GM19324 (cell line): ENCODE measurements at regions not wholly inside any gene's neighbourhood (a gene's known extent, or its start where the extent isn't known, plus 50 kb on each side); places are given as distances from the start of the nearest gene placed in this dataset.

Source experiments
- ATAC-seq: cut with Tn5 transposase; IDR thresholded peaks from one replicate; pipeline ENCODE4 v1.9.1; 2021; ENCODE audit warnings: mild to moderate bottlenecking, moderate library complexity; ENCODE audit not compliant: unreplicated experiment, low FRiP score

DNA sequence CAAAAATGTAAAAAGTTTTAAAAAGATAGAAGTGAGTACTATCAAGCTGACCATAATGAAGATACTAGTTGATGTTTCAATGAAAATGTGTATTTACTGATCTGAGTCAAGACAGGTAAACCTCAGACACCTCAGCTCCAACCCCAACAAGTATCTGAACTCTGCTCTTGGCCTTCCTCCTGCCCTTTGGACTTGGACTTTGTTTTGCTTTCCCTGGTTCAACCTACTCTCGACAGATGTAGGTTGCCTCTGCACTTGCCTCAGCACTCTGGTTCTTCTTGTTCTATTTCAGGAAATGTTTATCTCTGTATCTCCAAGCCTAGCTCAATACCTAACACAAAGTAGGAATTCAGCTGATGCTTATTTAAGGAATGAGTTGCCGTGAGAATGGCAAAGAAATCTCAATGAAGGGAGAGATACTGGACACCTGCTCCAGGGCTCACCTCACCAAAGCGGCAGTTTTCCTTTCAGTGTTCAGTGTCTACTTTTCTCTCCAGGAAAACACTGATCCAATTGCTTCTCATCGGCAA, 248.8 kb upstream of the CTAGE1 start:
- no peak for ATAC-seq

DNA sequence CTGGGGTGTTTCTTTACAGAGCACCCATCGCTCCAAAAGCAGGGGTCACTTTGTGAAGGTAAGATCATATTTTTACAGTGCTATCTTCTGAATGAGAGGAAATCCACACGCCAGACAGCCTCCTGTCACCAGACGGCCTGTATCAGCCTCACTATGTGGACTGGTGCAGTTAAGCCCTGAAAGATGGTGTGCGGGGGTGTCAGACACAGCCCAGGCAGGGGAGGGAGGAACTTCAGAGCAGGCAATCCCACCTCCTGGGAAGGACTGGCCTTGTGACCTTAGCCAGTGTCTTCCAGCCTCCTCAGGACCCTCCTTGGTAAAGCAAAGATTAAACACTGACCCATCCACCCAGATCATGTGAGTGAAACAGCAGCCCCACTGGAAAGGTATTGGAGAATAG, 249.4 kb upstream of the CTAGE1 start:
- no peak for ATAC-seq

GRCh38 chr18:22667616-22668422, 250.1 kb upstream of the CTAGE1 start:
- ATAC-seq, result no peak

DNA sequence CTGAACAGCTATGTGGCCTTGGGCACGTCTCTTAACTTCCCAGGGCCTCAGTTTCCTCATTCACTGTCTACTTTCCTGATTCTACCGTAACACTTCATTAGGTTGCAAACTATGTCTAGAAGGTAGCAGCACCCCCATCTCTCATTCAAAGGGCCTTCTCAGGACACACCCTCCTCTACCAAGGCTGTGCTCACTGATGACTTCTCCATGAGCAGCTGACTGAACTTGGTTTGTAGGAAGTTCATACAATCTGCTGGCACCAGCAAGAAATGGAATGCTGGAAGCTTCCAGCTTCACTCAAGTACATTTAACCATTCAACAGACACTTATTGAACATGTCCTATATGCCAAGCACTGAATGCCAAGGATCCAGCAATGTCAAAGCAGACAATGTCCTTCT, 250.8 kb upstream of the CTAGE1 start:
- no peak for ATAC-seq

DNA sequence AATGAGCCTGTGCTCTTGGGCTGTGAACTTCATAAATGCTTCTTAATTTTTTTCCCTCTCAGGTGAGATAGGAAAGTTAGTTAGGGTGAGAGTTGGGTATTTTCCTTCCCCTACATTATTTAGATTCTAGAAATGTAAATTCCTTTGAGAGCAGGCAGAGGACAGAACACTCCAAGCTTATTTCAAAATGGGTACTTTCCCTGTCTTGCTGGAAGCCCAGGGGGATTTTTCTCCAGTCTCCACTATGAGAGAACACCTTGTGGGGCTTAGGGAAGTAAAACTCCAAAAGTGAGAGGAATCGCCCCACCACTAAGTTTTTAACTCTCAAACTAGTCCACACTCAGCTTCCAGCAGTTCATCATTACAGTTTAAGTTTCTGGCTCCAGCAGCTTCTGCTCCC, 253.2 kb upstream of the CTAGE1 start:
- ATAC-seq, result no peak

DNA sequence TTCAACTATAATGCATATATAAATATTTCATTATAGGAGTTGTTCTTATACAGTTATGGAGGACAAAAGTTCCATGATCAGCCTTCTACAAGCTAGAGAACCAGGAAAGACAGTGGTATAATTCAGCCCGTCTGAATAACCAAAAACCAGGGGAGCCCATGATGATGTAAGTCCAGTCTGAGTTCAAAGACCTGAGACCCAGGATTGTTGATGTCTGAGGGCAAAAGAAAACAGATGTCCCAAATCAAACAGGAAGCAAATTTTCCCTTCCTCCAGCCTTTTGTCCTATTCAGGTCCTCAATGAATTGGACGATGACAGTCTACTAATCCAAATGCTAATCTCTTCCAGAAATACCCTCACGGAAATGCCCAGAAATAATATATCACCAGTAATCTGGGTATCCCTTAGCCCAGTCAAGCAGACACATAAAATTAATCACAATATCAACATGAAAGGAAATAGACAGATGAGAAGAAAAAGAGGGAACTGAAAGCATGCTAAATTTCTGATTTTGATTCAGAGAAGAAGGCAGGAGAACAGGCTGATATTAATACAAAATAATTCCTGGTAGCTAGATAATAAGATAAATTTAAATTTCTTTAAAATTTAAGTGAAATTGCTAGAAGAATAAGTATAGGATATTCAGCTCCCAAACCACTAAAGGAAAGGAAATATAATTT, 255.6 kb upstream of the CTAGE1 start:
- no peak for ATAC-seq

DNA sequence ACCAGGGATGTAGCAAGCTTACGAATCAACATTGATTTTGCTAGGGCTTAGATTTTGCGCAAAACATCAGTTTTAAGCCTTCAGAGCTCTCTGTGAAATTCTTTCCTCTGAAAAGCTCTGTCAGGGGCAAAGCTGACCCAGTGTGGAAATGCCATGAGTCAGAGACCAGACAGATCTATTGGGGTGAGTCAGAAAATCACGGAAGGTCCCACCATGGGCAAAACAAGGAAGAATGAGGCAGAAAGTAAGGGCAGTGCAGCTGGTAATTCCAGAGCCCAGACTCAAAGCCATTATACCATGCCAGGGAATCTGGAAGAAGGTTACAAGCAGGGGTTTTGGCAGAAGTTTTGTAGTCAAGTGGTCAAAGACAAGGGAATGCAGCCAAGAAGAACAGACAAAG, 256.6 kb upstream of the CTAGE1 start:
- no peak for ATAC-seq

GRCh38 chr18:22675006-22675405, 257.3 kb upstream of the CTAGE1 start:
- ATAC-seq, result no peak

GRCh38 chr18:22676423-22676822, 256.7 kb upstream of the RBBP8 start:
- no peak for ATAC-seq

DNA sequence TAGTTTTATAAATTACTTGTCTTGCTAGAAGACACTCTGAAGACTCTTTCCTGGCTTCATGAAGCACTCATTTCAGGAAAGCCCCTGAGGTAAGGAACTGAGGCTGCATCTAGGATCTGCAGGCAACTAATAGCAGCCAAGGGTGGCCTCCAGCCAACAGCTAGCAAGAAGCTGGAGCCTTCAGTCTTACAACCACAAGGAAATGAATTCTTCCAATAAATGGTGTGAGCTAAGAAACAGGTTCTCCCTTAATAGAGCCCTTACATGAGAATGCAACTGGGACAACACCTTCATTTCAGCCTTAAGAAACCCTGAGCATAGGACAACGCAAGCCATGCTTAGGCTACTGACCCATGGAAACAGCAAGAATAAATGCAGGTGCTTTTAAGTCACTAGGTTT, 254.6 kb upstream of the RBBP8 start:
- ATAC-seq, result no peak

DNA sequence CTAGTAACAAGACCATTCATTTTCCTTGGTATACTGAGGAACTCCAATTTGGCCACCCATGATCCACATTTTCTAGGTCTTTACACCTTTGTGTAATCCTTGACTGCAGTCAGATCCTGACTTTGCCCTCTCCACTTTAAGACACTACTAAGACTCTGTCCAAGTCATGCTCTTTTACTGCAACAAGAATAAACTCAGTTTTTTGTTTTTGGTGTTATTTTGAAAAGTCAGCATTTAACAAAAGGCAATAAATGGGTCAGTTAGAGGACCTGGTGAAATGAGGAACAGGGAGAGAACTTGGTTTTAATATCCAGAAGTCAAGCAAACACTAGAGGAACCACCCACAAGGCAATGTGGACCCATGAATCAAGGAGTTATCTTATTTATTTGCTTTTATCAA, 252.2 kb upstream of the RBBP8 start:
- no peak for ATAC-seq

DNA sequence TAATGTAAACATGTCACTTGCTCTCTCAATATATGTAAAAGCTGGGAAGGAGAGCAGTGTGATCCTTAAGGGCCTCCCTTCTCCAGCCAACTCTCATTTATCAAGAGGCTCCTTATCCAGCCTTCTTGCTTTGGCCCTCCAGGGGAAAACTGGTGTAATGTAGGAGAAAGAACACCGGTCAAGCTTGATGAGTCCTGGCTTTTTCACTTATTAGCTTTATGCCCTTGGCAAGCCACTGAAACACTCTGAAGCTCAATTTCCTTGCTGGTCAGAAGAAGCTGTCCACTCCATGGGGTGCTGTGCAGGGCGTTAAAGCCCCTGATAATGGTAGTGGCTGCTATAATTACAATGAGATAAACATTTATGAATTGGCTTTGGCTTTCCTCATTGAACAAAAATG, 251.2 kb upstream of the RBBP8 start:
- no peak for ATAC-seq

DNA sequence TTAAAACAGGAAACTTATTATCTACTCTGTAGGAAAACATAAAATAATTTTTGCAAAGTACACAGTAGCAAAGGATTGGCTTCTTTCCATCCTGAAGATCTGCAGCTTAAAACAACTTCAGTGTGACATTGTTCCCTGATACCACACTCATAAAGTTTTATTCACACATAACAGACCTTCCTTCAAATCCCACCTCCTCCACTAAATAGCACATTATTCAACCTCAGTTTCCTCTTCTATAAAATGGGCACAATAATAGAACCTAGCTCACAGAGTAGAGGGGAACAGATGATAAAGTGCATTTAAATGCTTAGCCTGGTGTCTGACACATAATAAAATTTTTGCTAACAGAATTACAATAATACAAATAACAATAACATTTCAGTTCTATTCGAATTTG, 250.4 kb upstream of the RBBP8 start:
- ATAC-seq, result no peak

- ATAC-seq, result no peak
These were observed 249.9 kb upstream of the RBBP8 start for GRCh38 chr18:22683196-22683676.

DNA sequence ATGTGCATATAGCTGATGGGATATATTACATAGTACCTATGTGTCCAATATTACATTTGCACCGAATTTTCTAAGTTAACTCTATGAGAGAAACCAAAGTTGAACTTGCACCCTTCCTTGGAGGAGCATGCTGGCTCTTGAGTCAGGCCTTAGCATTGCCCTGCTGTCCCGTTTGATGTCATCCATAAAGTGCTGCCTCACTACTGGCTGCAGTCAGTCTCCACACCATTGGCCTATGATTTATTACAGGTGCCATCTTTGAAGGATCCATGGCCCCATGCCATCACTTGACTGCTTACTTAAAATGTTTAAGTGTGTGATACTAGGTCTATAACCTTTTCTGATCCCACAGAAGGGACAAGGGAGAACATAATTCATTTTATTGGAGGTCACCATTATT, 249.3 kb upstream of the RBBP8 start:
- no peak for ATAC-seq

- no peak for ATAC-seq
These were observed 248.9 kb upstream of the RBBP8 start for GRCh38 chr18:22684268-22684667.

GRCh38 chr18:22685788-22686187, 247.3 kb upstream of the RBBP8 start:
- no peak for ATAC-seq

DNA sequence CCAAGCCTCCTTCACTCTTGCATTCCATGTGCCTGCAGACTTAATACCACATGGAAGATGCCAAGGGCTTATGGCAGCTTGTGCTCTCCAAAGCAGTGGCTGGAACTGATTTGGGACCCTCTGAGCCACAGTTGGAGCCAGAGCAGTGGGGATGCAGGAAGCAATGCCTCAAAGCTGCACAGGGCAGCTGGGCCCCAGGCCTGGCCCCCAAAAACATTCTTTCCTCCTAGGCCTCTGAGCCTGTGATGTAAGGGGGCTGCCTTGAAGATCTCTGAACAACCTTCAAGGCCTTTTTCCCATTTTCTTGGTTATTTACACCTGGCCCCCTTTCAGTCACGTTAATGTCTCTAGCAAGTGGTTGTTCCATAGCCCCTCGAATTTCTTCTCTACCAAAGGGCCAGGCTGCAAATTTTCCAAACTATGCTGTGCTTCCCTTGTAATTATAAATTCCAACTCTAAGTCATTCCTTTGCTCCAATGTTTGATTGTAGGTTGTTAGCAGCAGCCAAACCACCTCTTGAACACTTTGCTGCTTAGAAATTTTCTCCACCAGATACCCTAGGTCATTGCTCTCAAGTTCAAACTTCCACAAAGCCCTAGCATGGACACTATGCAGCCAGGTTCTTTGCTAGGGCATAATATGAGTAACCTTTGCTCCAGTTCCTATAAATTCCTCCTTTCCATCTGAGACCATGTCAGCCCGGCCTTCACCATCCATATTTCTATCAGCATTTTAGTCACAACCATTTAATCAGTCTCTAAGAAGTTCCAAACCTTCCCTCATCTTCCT, 245.0 kb upstream of the RBBP8 start:
- no peak for ATAC-seq

DNA sequence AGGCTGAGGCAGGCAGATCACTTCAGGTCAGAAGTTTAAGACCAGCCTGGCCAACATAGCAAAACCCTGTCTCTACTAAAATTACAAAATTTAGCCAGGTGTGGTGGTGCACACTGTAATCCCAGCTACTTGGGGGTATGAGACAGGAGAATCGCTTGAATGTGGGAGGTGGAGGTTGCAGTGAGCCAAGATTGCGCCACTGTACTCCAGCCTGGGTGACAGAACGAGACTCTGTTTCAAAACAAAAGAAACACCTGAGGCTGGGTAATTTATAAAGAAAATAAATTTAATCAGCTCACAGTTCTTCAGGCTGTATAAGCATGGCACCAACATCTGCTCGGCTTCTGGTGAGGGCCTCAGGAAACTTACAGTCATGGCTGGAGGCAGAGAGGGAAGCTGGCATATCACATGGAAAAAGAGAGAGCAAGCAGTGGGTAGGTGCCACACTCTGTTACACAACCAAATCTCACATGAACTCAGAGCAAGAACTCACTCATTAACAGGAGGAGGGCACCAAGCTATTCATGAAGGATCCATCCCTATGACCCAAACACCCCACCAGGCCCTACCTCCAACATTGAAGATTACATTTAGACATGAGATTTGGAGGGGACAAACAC, 244.1 kb upstream of the RBBP8 start:
- no peak for ATAC-seq

DNA sequence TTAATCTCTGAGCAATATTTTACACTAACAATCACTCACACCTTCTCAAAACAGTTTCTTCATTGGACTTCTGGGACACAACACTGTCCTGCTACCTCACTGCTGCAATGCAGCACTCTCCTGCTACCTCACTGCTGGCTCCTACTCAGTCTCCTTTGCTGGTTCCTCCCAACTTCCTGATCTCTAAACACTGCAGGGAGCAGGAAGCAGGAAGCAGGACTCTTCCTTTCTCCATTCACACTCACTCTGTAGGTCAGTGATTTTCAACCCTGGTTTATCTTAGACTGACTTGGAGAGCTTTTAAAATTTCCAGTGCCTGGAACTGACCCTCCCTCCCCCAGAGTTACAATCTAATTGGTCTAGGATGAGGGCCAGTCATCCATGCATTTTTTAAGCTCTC, 243.4 kb upstream of the RBBP8 start:
- no peak for ATAC-seq

- ATAC-seq, result no peak
These were observed 242.6 kb upstream of the RBBP8 start for GRCh38 chr18:22690556-22690955.
